Esophagus muscularis mucosa (tissue), 3 donors: ENCODE measurements at regions not wholly inside any gene's neighbourhood (a gene's known extent, or its start where the extent isn't known, plus 50 kb on each side); places are given as distances from the start of the nearest gene placed in this dataset.

Experiments
- EP300 ChIP-seq: sonication (generic); formaldehyde crosslinking; IDR thresholded peaks from one replicate; pipeline ENCODE4 v1.6.1; 2017; ENCODE audit warnings: antibody characterized with exemption
- TF ChIP-seq, protein P1 (sequence below), 3 experiments: fragments of 200-600 bp in 2 of 3; fragments of 450-650 bp in 1 of 3; sonication (generic) in 2 of 3; IDR thresholded peaks; one replicate each; pipeline ENCODE4 v1.5.1; 2017 to 2019; ENCODE audit warnings: antibody characterized with exemption in 3 of 3, mild to moderate bottlenecking in 2 of 3, moderate library complexity in 1 of 3

DNA sequence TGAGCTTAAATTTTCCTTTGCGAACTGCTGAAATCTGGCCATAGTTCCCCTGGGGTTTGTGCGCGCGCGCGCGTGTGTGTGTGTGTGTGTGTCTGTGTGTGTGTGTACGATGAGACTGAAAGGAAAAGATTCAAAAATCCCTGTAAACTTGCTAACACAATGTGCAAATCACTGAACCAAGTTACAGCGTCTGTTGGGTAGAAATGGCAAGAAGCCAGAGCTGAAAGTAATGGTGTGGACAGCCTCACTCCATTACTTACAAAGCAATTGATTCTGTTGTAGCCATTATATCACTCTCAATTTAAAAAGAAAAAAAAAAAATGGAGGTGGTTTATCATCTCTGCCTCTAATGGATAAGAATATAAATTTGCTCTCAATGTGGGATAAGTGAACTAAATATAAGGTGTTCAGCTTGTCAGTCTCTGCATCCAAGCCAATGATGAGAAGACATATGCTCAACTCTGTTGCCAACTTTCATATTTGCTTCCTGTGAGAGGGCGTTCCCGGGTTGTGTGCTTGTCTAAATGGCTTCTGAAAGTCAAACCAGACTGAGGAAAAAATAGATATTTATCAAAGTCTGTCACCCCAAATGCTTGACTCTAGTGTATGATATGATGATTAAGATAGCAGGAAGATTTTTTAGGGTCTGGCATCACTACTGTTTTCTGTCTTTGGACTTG, 422.2 kb downstream of the ZNF385D start:
- TF ChIP-seq, protein P1, sequence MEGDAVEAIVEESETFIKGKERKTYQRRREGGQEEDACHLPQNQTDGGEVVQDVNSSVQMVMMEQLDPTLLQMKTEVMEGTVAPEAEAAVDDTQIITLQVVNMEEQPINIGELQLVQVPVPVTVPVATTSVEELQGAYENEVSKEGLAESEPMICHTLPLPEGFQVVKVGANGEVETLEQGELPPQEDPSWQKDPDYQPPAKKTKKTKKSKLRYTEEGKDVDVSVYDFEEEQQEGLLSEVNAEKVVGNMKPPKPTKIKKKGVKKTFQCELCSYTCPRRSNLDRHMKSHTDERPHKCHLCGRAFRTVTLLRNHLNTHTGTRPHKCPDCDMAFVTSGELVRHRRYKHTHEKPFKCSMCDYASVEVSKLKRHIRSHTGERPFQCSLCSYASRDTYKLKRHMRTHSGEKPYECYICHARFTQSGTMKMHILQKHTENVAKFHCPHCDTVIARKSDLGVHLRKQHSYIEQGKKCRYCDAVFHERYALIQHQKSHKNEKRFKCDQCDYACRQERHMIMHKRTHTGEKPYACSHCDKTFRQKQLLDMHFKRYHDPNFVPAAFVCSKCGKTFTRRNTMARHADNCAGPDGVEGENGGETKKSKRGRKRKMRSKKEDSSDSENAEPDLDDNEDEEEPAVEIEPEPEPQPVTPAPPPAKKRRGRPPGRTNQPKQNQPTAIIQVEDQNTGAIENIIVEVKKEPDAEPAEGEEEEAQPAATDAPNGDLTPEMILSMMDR (IDR thresholded peaks at IDR 0.05): no peak
- no peak for TF ChIP-seq EP300
